Gastrocnemius medialis (tissue), 4 donors: ENCODE measurements at regions not wholly inside any gene's neighbourhood (a gene's known extent, or its start where the extent isn't known, plus 50 kb on each side); places are given as distances from the start of the nearest gene placed in this dataset.

ENCODE experiments used
- POLR2A ChIP-seq, 2 donors: fragments of 450-650 bp; IDR thresholded peaks; one replicate each; pipeline ENCODE4 v1.6.1; 2017; ENCODE audit warnings: antibody characterized with exemption in 2 of 2, mild to moderate bottlenecking in 2 of 2, moderate library complexity in 2 of 2
- TF ChIP-seq, protein P1 (sequence below), 5 experiments: fragments of 450-650 bp in 3 of 5; fragments of 200-600 bp in 2 of 5; sonication (generic) in 2 of 5; IDR thresholded peaks in 4 of 5; conservative IDR thresholded peaks in 1 of 5; 1 replicate in 4 of 5; 2 replicates in 1 of 5; pipeline ENCODE4 v1.5.1; 2016 to 2019; ENCODE audit warnings: antibody characterized with exemption in 5 of 5, mild to moderate bottlenecking in 3 of 5, moderate library complexity in 3 of 5

DNA sequence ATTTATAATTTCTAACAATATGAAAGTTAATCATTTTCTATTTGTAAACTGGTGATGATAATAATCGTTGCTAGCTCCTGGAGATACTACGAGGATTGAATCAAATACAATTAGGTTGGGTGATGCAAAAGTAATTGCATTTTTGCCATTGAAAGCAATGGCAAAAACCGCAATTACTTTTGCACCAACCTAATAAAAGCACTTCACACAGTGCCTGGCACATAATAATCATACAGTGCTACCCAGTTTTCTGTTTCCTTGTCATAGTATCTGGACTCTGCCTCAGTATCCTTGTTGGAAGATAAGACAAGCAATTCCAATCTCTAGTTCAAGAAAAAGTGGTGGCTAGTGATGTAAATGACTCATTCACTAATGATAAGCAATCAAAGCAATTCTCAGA lies 176.8 kb upstream of the TRPC5 start:
- TF ChIP-seq, protein P1, sequence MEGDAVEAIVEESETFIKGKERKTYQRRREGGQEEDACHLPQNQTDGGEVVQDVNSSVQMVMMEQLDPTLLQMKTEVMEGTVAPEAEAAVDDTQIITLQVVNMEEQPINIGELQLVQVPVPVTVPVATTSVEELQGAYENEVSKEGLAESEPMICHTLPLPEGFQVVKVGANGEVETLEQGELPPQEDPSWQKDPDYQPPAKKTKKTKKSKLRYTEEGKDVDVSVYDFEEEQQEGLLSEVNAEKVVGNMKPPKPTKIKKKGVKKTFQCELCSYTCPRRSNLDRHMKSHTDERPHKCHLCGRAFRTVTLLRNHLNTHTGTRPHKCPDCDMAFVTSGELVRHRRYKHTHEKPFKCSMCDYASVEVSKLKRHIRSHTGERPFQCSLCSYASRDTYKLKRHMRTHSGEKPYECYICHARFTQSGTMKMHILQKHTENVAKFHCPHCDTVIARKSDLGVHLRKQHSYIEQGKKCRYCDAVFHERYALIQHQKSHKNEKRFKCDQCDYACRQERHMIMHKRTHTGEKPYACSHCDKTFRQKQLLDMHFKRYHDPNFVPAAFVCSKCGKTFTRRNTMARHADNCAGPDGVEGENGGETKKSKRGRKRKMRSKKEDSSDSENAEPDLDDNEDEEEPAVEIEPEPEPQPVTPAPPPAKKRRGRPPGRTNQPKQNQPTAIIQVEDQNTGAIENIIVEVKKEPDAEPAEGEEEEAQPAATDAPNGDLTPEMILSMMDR (IDR thresholded peaks at IDR 0.05 in 4 of 5, conservative IDR thresholded peaks at IDR 0.05 in 1 of 5): no peak
- TF ChIP-seq POLR2A (IDR thresholded peaks at IDR 0.05): no peak
